ENCODE measurements at regions not wholly inside any gene's neighbourhood (a gene's known extent, or its start where the extent isn't known, plus 50 kb on each side); places are given as distances from the start of the nearest gene placed in this dataset.

GRCh38 chr10:131848741-131849590 is 51.8 kb upstream of the PPP2R2D start:
- Histone ChIP-seq H3K27me3 (peaks cover 9% of the 10 kb centered on the region), H3K4me1 (no peaks in the 10 kb centered on the region), H3K27ac (no peak overlapping the region), H3K9me3 (no peaks in the 10 kb centered on the region), H3K36me3 (no peaks in the 10 kb centered on the region), H3K4me3 (no peak overlapping the region)
- TF ChIP-seq CTCF (IDR thresholded peaks at IDR 0.05) (no peak), POLR2AphosphoS5 (IDR thresholded peaks at IDR 0.05) (no peak), POLR2A (IDR thresholded peaks at IDR 0.05) (no peak), EP300 (IDR thresholded peaks at IDR 0.05) (no peak)
- WGBS, result 89% methylated on average over 14 of the region's 39 CpGs
- peak; percentile 42 to 76 for DNase-seq (ENCODE audit: low spot score in 2 of 2)

- peaks cover 13% of the 10 kb centered on the region for H3K27me3 ChIP-seq
- DNase-seq (ENCODE audit: low spot score in 2 of 2), result peak; percentile 41 to 67
- 83% methylated on average over 24 of the region's 29 CpGs for WGBS
These were observed 51.0 kb upstream of the PPP2R2D start for GRCh38 chr10:131849591-131850382.

GRCh38 chr10:131850383-131850870 is 50.4 kb upstream of the PPP2R2D start:
- TF ChIP-seq POLR2A (IDR thresholded peaks at IDR 0.05) (no peak), POLR2AphosphoS5 (IDR thresholded peaks at IDR 0.05) (no peak), EP300 (IDR thresholded peaks at IDR 0.05) (no peak), CTCF (IDR thresholded peaks at IDR 0.05) (no peak)
- H3K27ac ChIP-seq, result no peak overlapping the region
- H3K4me3 ChIP-seq, result no peak overlapping the region
- no peaks in the 10 kb centered on the region for H3K4me1 ChIP-seq
- peaks cover 18% of the 10 kb centered on the region for H3K27me3 ChIP-seq
- no peaks in the 10 kb centered on the region for H3K36me3 ChIP-seq
- H3K9me3 ChIP-seq, result no peaks in the 10 kb centered on the region
- DNase-seq (ENCODE audit: low spot score in 2 of 2), result no peak
- WGBS, result 55% methylated on average over 6 of the region's 6 CpGs

More at GRCh38 chr10:131849591-131850382, 51.0 kb upstream of the PPP2R2D start:
- H3K27ac ChIP-seq, result no peak overlapping the region
- no peaks in the 10 kb centered on the region for H3K36me3 ChIP-seq
- H3K9me3 ChIP-seq, result no peaks in the 10 kb centered on the region
- H3K4me3 ChIP-seq, result no peak overlapping the region
- TF ChIP-seq POLR2A (IDR thresholded peaks at IDR 0.05), result no peak
- TF ChIP-seq CTCF (IDR thresholded peaks at IDR 0.05), result no peak
- TF ChIP-seq EP300 (IDR thresholded peaks at IDR 0.05), result no peak
- TF ChIP-seq POLR2AphosphoS5 (IDR thresholded peaks at IDR 0.05), result no peak
- no peaks in the 10 kb centered on the region for H3K4me1 ChIP-seq

Data from suprapubic skin (tissue), 4 donors.